Fibroblast of pulmonary artery (primary cell): ENCODE measurements at regions not wholly inside any gene's neighbourhood (a gene's known extent, or its start where the extent isn't known, plus 50 kb on each side); places are given as distances from the start of the nearest gene placed in this dataset.
"Not testable (repeated sequence)": the region's sequence is repeated elsewhere in the genome, so short reads cannot be mapped to it uniquely, and the experiment has no call there.

Source experiments
- DNase-seq: peaks from one replicate; pipeline ENCODE4 v3.0.0-alpha.2; 2010; ENCODE audit warnings: low read depth
- H3K4me3 ChIP-seq: replicated peaks from 2 replicates; pipeline ENCODE4 v1.5.1; 2011; ENCODE audit warnings: low read depth, mild to moderate bottlenecking, control low read depth, low read length, moderate library complexity
- TF ChIP-seq, protein P1 (sequence below): IDR thresholded peaks from 2 replicates; pipeline ENCODE4 v1.5.1; 2011; ENCODE audit warnings: mild to moderate bottlenecking, control low read depth, low read length, inconsistent platforms; ENCODE audit errors: missing control alignments

DNA sequence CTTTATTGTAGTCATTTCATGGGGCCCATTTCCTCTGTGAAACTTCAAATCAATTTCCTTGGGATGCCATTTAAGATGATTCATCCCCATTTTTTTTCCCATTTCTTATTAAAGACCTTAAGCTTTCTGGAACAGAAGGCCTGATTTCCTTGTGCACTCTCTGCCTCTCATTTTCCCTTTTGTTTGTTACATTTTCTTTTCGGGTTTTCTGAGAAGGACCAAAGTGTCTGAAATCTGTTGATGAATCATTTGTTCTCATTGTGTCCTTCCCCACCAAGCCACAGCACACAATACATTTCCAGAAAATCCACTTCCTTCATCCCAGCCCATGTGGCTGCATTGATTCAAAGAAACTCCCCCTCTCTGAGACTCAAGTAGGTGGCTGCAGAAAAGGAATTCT is 372.4 kb downstream of the SFMBT2 start:
- no peak overlapping the region for H3K4me3 ChIP-seq
- TF ChIP-seq, protein P1, sequence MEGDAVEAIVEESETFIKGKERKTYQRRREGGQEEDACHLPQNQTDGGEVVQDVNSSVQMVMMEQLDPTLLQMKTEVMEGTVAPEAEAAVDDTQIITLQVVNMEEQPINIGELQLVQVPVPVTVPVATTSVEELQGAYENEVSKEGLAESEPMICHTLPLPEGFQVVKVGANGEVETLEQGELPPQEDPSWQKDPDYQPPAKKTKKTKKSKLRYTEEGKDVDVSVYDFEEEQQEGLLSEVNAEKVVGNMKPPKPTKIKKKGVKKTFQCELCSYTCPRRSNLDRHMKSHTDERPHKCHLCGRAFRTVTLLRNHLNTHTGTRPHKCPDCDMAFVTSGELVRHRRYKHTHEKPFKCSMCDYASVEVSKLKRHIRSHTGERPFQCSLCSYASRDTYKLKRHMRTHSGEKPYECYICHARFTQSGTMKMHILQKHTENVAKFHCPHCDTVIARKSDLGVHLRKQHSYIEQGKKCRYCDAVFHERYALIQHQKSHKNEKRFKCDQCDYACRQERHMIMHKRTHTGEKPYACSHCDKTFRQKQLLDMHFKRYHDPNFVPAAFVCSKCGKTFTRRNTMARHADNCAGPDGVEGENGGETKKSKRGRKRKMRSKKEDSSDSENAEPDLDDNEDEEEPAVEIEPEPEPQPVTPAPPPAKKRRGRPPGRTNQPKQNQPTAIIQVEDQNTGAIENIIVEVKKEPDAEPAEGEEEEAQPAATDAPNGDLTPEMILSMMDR, result no peak
- peak; percentile 23 for DNase-seq

DNA sequence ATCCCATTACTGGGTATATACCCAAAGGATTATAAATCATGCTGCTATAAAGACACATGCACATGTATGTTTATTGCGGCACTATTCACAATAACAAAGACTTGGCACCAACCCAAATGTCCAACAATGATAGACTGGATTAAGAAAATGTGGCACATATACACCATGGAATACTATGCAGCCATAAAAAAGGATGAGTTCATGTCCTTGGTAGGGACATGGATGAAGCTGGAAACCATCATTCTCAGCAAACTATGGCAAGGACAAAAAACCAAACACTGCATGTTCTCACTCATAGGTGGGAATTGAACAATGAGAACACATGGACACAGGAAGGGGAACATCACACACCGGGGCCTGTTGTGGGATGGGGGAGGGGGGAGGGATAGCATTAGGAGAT is 373.4 kb downstream of the SFMBT2 start:
- H3K4me3 ChIP-seq, DNase-seq: not testable (repeated sequence)

DNA sequence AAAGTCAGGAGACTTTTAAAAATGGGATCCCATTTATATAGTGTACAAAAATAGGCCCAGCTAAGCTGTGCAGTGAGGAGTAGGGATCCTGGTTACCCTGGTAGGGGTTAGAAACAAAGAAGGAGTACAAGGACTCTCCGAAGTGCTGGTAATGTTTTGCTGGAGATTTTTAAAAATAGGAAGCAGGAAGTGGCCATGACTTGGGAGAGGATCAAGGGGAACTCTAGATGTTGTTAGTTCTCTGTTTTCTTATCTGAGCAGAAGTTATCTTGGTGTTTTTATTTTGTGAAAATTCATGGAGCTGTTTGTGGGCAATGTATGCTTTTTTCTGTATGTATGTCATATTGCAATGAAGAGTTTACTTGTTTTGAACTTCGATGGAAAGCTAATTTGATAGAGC is 373.9 kb downstream of the SFMBT2 start:
- TF ChIP-seq, protein P1, result no peak
- DNase-seq, result no peak
- H3K4me3 ChIP-seq, result no peak overlapping the region

DNA sequence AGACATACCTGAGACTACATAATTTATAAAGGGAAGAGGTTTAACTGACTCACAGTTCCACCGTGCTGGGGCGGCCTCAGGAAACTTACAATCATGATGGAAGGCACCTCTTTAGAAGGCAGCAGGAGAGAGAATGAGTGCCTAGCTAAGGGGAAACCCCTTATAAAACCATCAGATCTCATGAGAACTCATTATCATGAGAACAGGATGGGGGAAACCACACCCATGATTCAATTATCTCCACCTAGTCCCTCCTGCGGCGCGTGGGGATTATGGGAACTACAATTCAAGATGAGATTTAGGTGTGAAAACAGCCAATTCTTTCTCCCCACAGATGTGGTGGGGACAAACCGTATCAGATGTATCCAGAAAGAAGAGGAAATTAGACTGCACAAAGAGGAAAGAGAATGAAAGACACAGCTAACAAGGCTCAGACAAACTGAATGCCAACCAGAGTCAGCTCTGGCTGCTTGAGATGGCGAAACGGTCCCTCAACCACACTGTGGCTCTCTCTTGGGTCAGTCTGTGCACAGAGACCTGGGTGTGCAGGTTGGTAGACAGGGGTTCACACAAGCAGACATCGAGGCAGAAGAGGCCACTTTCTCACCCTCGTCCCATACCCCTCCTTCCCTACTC is 375.6 kb downstream of the SFMBT2 start:
- no peak for DNase-seq
- TF ChIP-seq, protein P1, result no peak
- no peak overlapping the region for H3K4me3 ChIP-seq

DNA sequence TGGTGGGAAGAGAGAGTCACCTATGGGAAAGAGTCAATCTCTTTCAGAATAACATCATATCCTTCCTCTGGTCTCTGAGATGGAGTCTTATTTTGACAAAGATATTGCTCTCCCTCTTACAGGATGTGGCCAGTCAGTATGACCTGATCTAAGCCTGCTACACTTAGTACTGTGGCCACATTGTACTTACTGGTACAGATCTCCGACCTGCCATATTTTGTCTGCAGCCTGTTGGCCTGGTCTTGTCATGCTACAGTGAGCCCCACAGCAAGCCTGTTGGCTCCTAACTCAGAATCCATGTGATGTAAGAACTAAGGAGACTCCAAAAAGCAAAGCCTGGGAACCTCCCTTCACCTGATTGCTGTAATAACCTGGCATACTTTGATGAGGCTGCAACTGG is 377.8 kb downstream of the SFMBT2 start:
- TF ChIP-seq, protein P1, result no peak
- H3K4me3 ChIP-seq, result no peak overlapping the region
- DNase-seq, result no peak

DNA sequence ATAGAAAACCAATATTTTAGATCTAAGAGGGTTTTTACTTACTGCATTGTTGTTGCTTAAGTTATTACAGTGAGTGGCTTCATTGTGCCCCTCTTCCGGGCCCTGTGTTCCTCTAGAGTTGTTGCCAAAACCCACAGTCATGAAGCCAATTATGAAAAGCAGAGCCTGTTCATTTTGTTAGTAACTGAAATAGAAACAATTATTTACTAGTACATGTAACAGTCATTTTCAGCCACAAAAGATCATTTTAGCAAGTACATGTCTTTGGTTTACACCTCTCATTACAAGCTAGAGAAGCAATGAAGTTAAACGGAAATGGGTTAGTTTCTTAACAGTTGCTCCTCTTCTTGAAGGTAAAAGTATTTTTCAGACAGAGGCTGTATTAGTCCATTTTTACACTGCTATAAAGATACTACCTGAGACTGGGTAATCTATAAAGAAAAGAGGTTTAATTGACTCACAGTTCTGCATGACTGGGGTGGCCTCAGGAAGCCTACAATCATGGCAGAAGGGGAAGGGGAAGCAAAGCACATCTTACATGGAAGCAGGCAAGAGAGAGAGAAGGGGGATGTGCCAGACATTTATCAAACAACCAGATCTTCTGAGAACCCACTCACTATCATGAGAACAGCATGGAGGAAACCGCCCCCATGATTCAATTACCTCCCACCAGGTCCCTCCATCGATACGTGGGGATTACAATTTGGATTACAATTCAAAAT is 380.5 kb downstream of the SFMBT2 start:
- TF ChIP-seq, protein P1, result no peak
- H3K4me3 ChIP-seq, result no peak overlapping the region
- no peak for DNase-seq

DNA sequence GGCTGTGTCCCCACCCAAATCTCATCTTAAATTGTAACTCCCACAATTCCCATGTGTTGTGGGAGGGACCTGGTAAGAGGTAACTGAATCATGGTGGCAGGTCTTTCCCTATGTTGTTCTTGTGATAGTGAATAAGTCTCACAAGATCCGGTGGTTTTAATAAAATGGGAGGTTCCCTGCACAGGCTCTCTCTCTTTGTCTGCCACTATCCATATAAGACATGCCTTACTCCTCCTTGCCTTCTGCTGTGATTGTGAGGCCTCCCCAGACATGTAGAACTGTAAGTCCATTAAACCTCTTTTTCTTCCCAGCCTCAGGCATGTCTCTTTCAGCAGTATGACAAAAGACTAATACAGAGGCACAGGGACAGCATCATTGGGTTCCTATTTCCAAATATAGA is 381.2 kb downstream of the SFMBT2 start:
- H3K4me3 ChIP-seq, result no peak overlapping the region
- TF ChIP-seq, protein P1, result no peak
- DNase-seq, result no peak
